ENCODE measurements at regions not wholly inside any gene's neighbourhood (a gene's known extent, or its start where the extent isn't known, plus 50 kb on each side); places are given as distances from the start of the nearest gene placed in this dataset.

DNA sequence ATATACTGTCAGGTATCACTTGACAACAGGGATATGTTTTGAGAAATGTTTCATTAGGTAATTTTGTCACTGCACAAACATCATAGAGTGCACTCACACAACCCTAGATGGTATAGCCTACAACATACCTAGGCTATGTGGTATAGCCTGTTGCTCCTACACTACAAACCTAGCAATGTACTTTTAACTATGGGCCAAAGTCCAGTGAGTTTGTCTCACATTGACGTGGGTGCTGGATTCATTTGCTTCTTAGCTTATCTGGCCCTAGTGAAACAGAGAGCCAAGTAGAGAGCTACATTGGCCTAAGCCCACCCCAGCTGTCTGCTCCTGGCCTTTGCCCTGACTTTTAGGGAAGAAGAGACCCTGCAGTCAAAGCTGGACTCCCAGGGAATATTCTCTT lies 180.7 kb upstream of the EGFLAM start:
- no peaks in the 10 kb centered on the region for H3K9me2 ChIP-seq (ENCODE audit: insufficient read depth, low read length)
- CTCF ChIA-PET (ENCODE audit: unreplicated experiment): no interaction called here
- POLR2A ChIA-PET: no interaction called here
- no peak overlapping the region for H3K4me3 ChIP-seq (ENCODE audit: low read depth, low read length, poor library complexity, severe bottlenecking)
- no peaks in the 10 kb centered on the region for H3K4me1 ChIP-seq (ENCODE audit: insufficient read depth, low read length, poor library complexity, severe bottlenecking)
- no peak for DNase-seq (ENCODE audit: low spot score)
- H3K27ac ChIP-seq (ENCODE audit: low read depth, low read length, poor library complexity, severe bottlenecking): no peak overlapping the region
- H4K20me1 ChIP-seq (ENCODE audit: insufficient read depth, low read length): no peaks in the 10 kb centered on the region
- no peak for TF ChIP-seq CTCF (conservative IDR thresholded peaks at IDR 0.05; ENCODE audit: low read length)
- TF ChIP-seq EZH2phosphoT487 (IDR thresholded peaks at IDR 0.05; ENCODE audit: borderline replicate concordance, low read depth, low read length): no peak
- no peaks in the 10 kb centered on the region for H3K9me3 ChIP-seq (ENCODE audit: low read length)
- no peak overlapping the region for H3K4me2 ChIP-seq (ENCODE audit: low read length)
- intact Hi-C loops (cut with micrococcal nuclease; ENCODE audit: unreplicated experiment): no loop called here
- no peaks in the 10 kb centered on the region for H3K79me2 ChIP-seq (ENCODE audit: insufficient read depth, low read depth, low read length)
- BruUV-seq (replicated peaks): no TSS peak
- no peaks in the 10 kb centered on the region for H3K36me3 ChIP-seq (ENCODE audit: insufficient read depth, low read length)
- H2AFZ ChIP-seq (ENCODE audit: low read length): no peak overlapping the region

- DNase-seq (ENCODE audit: low spot score): no peak
- H3K27ac ChIP-seq (ENCODE audit: low read depth, low read length, poor library complexity, severe bottlenecking): no peak overlapping the region
- ChIA-PET CTCF (ENCODE audit: unreplicated experiment) (interaction anchor here (1.0 kb wide), 1 partner anchor 14 kb away, joined by 3 read pairs; no protein-coding TSS in a partner anchor), POLR2A (interaction anchor here (0.6 to 1.2 kb wide), 2 partner anchors 13 to 363 kb away, joined by 5 read pairs; no protein-coding TSS in a partner anchor)
- no peak overlapping the region for H2AFZ ChIP-seq (ENCODE audit: low read length)
- H3K9me2 ChIP-seq (ENCODE audit: insufficient read depth, low read length): no peaks in the 10 kb centered on the region
- H3K4me3 ChIP-seq (ENCODE audit: low read depth, low read length, poor library complexity, severe bottlenecking): no peak overlapping the region
- H3K9me3 ChIP-seq (ENCODE audit: low read length): no peaks in the 10 kb centered on the region
- no peaks in the 10 kb centered on the region for H3K36me3 ChIP-seq (ENCODE audit: insufficient read depth, low read length)
- no peak for TF ChIP-seq EZH2phosphoT487 (IDR thresholded peaks at IDR 0.05; ENCODE audit: borderline replicate concordance, low read depth, low read length)
- TF ChIP-seq CTCF (conservative IDR thresholded peaks at IDR 0.05; ENCODE audit: low read length): no peak
- no peaks in the 10 kb centered on the region for H3K79me2 ChIP-seq (ENCODE audit: insufficient read depth, low read depth, low read length)
- no peaks in the 10 kb centered on the region for H4K20me1 ChIP-seq (ENCODE audit: insufficient read depth, low read length)
- H3K4me1 ChIP-seq (ENCODE audit: insufficient read depth, low read length, poor library complexity, severe bottlenecking): no peaks in the 10 kb centered on the region
- no TSS peak for BruUV-seq (replicated peaks)
- intact Hi-C loops (cut with micrococcal nuclease; ENCODE audit: unreplicated experiment): no loop called here
- no peak overlapping the region for H3K4me2 ChIP-seq (ENCODE audit: low read length)
Observed at GRCh38 chr5:38071831-38072694, 186.3 kb upstream of the EGFLAM start.

DNA sequence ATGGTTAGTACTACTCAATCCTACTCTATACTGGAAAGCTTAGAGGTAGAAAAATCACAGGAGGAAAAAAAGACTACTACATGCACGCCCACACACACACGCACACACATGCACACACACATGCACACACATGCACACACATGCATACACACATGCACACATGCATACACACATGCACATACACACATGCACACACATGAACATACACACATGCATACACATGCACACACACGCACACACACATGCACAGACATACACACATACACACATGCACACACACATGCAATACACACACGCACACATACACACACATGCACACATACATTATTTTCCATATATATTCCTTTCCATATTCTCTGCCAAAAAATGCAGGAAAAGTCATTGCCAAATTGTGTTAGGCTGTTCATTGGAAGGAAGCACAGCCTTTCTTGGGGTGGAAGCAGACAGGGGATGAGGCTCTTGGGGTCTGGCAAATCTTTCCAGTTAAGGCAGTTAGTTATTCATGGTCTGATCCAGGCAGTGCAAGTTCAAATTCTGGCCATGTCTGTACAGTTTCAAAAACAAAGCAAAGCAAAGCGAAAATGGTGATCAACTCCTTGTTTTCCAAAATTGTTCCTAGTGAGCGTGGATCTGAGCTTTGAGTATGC lies 187.9 kb upstream of the EGFLAM start:
- no peaks in the 10 kb centered on the region for H3K9me3 ChIP-seq (ENCODE audit: low read length)
- no peaks in the 10 kb centered on the region for H4K20me1 ChIP-seq (ENCODE audit: insufficient read depth, low read length)
- no peaks in the 10 kb centered on the region for H3K9me2 ChIP-seq (ENCODE audit: insufficient read depth, low read length)
- H2AFZ ChIP-seq (ENCODE audit: low read length): no peak overlapping the region
- no peaks in the 10 kb centered on the region for H3K36me3 ChIP-seq (ENCODE audit: insufficient read depth, low read length)
- H3K27ac ChIP-seq (ENCODE audit: low read depth, low read length, poor library complexity, severe bottlenecking): no peak overlapping the region
- intact Hi-C loops (cut with micrococcal nuclease; ENCODE audit: unreplicated experiment): no loop called here
- no peak overlapping the region for H3K4me3 ChIP-seq (ENCODE audit: low read depth, low read length, poor library complexity, severe bottlenecking)
- no TSS peak for BruUV-seq (replicated peaks)
- no peak overlapping the region for H3K4me2 ChIP-seq (ENCODE audit: low read length)
- TF ChIP-seq EZH2phosphoT487 (IDR thresholded peaks at IDR 0.05; ENCODE audit: borderline replicate concordance, low read depth, low read length) (no peak), CTCF (conservative IDR thresholded peaks at IDR 0.05; ENCODE audit: low read length) (no peak)
- H3K4me1 ChIP-seq (ENCODE audit: insufficient read depth, low read length, poor library complexity, severe bottlenecking): no peaks in the 10 kb centered on the region
- DNase-seq (ENCODE audit: low spot score): no peak
- ChIA-PET CTCF (ENCODE audit: unreplicated experiment) (no interaction called here), POLR2A (no interaction called here)
- no peaks in the 10 kb centered on the region for H3K79me2 ChIP-seq (ENCODE audit: insufficient read depth, low read depth, low read length)

Data from OCI-LY7 (cell line).